Ectodermal cell (in vitro differentiated cells): ENCODE measurements at regions not wholly inside any gene's neighbourhood (a gene's known extent, or its start where the extent isn't known, plus 50 kb on each side); places are given as distances from the start of the nearest gene placed in this dataset.

Source experiments
- H3K27ac ChIP-seq: 2 replicates; pipeline ENCODE4 v1.7.0; 2013; ENCODE audit warnings: mild to moderate bottlenecking, low read depth, low read length; ENCODE audit not compliant: insufficient read depth, poor library complexity, severe bottlenecking
- H3K27me3 ChIP-seq: 2 replicates; pipeline ENCODE4 v1.7.0; 2013; ENCODE audit warnings: mild to moderate bottlenecking, low read length; ENCODE audit not compliant: insufficient read depth, control insufficient read depth, poor library complexity, severe bottlenecking
- H3K36me3 ChIP-seq: one replicate; pipeline ENCODE4 v1.7.0; 2013; ENCODE audit warnings: low read length; ENCODE audit not compliant: control insufficient read depth, insufficient read depth
- H3K4me1 ChIP-seq: one replicate; pipeline ENCODE4 v1.7.0; 2013; ENCODE audit warnings: low read length; ENCODE audit not compliant: control insufficient read depth, insufficient read depth
- H3K4me3 ChIP-seq: 2 replicates; pipeline ENCODE4 v1.7.0; 2013; ENCODE audit warnings: low read depth, low read length, control low read depth; ENCODE audit not compliant: insufficient read depth
- H3K9me3 ChIP-seq: 2 replicates; pipeline ENCODE4 v1.7.0; 2013; ENCODE audit warnings: mild to moderate bottlenecking, low read length, moderate library complexity; ENCODE audit not compliant: control insufficient read depth
- WGBS, 2 experiments: methylation state at CpG; one replicate each; pipeline ENCODE4 v1.1.7; 2013; ENCODE audit warnings: missing lambda C conversion rate in 2 of 2; 5-methylcytosine and 5-hydroxymethylcytosine counted together

- Histone ChIP-seq H3K9me3 (no peaks in the 10 kb centered on the region), H3K4me1 (no peaks in the 10 kb centered on the region), H3K27me3 (no peaks in the 10 kb centered on the region), H3K4me3 (no peak overlapping the region), H3K27ac (no peak overlapping the region), H3K36me3 (no peaks in the 10 kb centered on the region)
- 45 to 46% methylated on average over 4 of the region's 4 CpGs for WGBS, 2 experiments
Measured at GRCh38 chr1:30186586-30186985, 536.8 kb downstream of the MATN1 start.

DNA sequence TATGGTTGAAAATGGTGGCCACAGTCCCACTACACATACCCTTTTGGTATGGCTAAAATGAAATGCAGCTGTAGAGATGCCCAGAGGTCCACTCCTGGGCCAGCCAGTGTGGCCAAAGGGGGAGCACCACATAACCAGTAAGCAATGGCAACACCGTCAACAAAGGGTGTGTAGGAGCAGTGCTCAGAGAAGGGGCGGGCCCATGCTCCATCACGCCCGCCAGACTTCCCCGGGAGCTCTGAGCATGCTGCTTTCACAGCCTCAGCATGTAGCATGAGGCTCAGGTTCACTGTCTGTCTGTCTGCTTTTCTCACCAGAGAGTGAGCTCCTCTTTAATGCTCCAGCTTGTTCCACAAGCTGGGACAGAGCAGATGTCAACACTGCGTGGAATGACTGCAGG is 537.6 kb downstream of the MATN1 start:
- WGBS, 2 experiments, result 63 to 64% methylated on average over 6 of the region's 6 CpGs
- no peaks in the 10 kb centered on the region for H3K4me1 ChIP-seq
- H3K27ac ChIP-seq, result no peak overlapping the region
- H3K4me3 ChIP-seq, result no peak overlapping the region
- no peaks in the 10 kb centered on the region for H3K9me3 ChIP-seq
- no peaks in the 10 kb centered on the region for H3K36me3 ChIP-seq
- H3K27me3 ChIP-seq, result no peaks in the 10 kb centered on the region

DNA sequence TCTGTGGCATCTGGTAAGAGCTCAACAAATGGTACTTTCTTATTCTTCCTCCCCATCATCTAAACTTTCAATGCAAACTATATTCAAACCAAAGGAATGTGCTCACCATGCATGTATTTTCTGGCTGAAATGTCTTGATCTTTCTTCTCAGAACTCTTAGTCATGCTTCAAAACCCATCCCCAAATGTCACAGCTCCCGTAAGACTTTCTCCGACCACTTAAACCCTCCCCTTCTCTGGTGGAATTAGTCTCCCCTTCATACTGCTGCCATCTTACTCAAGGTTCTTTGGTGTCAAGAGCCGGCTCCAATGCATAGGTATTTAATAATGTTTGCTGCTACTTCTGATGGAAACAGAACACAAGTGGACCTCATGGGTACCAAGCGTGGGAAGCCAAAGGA is 538.1 kb downstream of the MATN1 start:
- Histone ChIP-seq H3K4me3 (no peak overlapping the region), H3K36me3 (no peaks in the 10 kb centered on the region), H3K27me3 (no peaks in the 10 kb centered on the region), H3K9me3 (no peaks in the 10 kb centered on the region), H3K27ac (no peak overlapping the region), H3K4me1 (no peaks in the 10 kb centered on the region)
- 92 to 100% methylated on average over 3 to 4 of the region's 4 CpGs for WGBS, 2 experiments

DNA sequence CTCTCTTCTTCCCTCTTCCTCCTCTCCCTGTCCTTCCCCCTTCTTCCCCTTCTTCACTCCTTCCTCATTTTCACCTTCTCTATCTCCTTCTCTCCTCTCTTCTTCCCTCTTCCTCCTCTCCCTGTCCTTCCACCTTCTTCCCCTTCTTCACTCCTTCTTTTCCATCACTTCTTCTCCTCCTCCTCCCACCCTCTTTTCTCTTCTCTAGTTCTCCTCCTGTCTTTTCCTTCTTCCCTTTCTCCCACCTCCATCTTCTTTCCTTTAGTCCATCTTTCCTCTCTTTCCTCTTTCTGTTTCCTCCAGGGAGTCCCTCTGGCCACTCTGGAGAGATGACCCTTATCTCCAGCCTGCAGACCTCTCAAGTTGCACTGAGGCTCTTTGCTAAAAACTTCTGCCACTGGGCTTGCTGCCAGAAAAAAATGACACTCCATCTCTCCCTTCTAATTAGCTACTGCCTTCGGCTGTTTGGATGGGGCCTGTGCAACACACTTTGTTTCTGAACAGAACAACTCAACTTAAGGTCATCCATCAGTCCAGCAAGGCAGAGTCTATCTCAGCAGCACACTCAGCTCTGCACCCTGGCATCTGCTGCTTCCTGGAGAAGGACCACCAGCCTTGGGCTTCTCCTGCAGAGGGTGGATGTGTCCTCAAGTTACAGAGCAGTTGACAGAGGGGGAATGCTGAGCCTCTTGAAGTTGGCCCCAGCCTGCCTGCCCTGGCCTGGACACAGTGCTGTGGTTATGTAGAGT is 538.8 kb downstream of the MATN1 start:
- H3K4me3 ChIP-seq, result no peak overlapping the region
- H3K9me3 ChIP-seq, result no peaks in the 10 kb centered on the region
- H3K36me3 ChIP-seq, result no peaks in the 10 kb centered on the region
- WGBS, 2 experiments, result 87 to 93% methylated on average over 1 of the region's 1 CpG
- H3K27me3 ChIP-seq, result no peaks in the 10 kb centered on the region
- no peaks in the 10 kb centered on the region for H3K4me1 ChIP-seq
- no peak overlapping the region for H3K27ac ChIP-seq

- Histone ChIP-seq H3K9me3 (no peaks in the 10 kb centered on the region), H3K27me3 (no peaks in the 10 kb centered on the region), H3K4me3 (no peak overlapping the region), H3K4me1 (no peaks in the 10 kb centered on the region), H3K36me3 (no peaks in the 10 kb centered on the region), H3K27ac (no peak overlapping the region)
- 82 to 84% methylated on average over 5 of the region's 5 CpGs for WGBS, 2 experiments
Measured at GRCh38 chr1:30183895-30184294, 539.5 kb downstream of the MATN1 start.

DNA sequence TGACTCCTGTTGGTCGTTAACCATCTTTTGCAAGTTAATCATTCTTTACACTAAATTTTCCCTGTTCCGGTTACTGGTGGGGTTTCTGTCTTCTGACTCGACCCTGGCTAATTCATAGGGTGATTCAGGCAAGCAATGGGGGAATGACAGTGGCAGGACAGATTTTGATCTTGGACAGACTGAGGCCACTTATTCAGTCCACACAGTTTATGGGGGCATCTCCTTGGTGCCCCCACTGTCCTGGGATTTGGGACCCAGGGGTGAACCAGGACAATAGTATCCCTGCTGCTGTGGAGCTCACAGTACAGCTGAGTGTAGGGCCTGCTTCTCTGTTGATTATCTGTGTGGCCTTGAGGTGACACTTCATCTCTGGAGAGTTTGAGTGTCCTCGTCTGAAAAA is 540.4 kb downstream of the MATN1 start:
- Histone ChIP-seq H3K27me3 (no peaks in the 10 kb centered on the region), H3K4me3 (no peak overlapping the region), H3K4me1 (no peaks in the 10 kb centered on the region), H3K9me3 (no peaks in the 10 kb centered on the region), H3K36me3 (no peaks in the 10 kb centered on the region), H3K27ac (no peak overlapping the region)
- 86 to 92% methylated on average over 4 of the region's 4 CpGs for WGBS, 2 experiments

DNA sequence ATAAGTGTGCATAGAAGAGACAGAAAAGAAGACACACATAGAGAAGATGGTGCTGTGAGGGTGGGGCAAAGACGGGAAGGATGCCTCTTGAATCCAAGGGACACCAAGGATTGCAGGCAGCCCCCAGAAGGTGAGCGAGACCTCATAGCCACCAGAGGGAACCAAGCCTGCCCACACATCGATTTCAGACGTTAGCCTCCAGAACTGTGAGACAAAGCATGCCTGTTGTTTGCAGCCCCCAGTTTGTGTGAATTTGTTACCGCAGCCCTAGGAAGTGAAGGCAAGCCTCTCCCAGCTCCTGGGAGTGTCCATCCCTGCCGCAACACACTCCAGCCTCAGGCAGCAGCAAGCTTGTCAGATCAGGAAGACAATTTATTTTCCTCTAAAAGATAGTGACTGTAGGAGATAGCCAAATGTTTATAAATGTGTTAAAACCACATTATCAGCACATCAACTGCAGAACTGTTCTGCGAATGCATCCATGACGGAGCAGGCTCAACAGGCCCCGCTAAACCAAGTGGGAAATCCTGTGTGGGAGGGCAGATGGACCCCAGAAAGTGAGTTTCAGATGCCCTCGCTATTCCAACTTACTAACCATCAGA is 543.3 kb downstream of the MATN1 start:
- 80% methylated on average over 10 of the region's 10 CpGs for WGBS, 2 experiments
- Histone ChIP-seq H3K27ac (no peak overlapping the region), H3K4me1 (no peaks in the 10 kb centered on the region), H3K4me3 (no peak overlapping the region), H3K27me3 (no peaks in the 10 kb centered on the region), H3K9me3 (no peaks in the 10 kb centered on the region), H3K36me3 (no peaks in the 10 kb centered on the region)

DNA sequence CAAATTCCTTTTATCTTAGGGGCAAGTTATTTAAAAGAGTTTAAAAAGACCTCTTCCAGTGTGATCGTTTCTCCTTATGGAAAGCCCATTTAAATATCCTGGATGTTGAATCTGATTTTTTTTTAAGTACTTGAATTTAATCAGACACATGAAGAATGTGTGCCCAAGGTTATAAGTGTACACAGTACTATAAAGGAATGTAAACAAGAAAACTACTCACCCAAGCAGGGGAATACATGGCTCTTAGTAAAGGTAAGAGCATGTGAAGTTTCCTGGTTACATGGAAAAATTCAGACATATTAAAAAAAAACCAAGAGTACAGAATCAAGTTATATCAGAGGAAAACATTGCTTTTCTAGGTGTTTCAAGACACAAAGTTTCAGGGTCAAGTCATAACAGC is 546.9 kb downstream of the MATN1 start:
- WGBS, 2 experiments, result 100% methylated on average over 1 of the region's 1 CpG
- H3K27ac ChIP-seq, result no peak overlapping the region
- no peaks in the 10 kb centered on the region for H3K9me3 ChIP-seq
- no peak overlapping the region for H3K4me3 ChIP-seq
- H3K4me1 ChIP-seq, result no peaks in the 10 kb centered on the region
- no peaks in the 10 kb centered on the region for H3K27me3 ChIP-seq
- no peaks in the 10 kb centered on the region for H3K36me3 ChIP-seq

GRCh38 chr1:30174499-30174898 is 548.9 kb downstream of the MATN1 start:
- Histone ChIP-seq H3K4me3 (no peak overlapping the region), H3K4me1 (no peaks in the 10 kb centered on the region), H3K9me3 (no peaks in the 10 kb centered on the region), H3K36me3 (no peaks in the 10 kb centered on the region), H3K27ac (no peak overlapping the region), H3K27me3 (no peaks in the 10 kb centered on the region)
- WGBS, 2 experiments, result 65 to 69% methylated on average over 2 of the region's 2 CpGs

- no peak overlapping the region for H3K27ac ChIP-seq
- no peak overlapping the region for H3K4me3 ChIP-seq
- no peaks in the 10 kb centered on the region for H3K27me3 ChIP-seq
- H3K9me3 ChIP-seq, result no peaks in the 10 kb centered on the region
- H3K4me1 ChIP-seq, result no peaks in the 10 kb centered on the region
- no peaks in the 10 kb centered on the region for H3K36me3 ChIP-seq
- WGBS, 2 experiments, result 42 to 44% methylated on average over 2 of the region's 2 CpGs
Measured at GRCh38 chr1:30173560-30173959, 549.8 kb downstream of the MATN1 start.
